ENCODE measurements at regions not wholly inside any gene's neighbourhood (a gene's known extent, or its start where the extent isn't known, plus 50 kb on each side); places are given as distances from the start of the nearest gene placed in this dataset.

DNA sequence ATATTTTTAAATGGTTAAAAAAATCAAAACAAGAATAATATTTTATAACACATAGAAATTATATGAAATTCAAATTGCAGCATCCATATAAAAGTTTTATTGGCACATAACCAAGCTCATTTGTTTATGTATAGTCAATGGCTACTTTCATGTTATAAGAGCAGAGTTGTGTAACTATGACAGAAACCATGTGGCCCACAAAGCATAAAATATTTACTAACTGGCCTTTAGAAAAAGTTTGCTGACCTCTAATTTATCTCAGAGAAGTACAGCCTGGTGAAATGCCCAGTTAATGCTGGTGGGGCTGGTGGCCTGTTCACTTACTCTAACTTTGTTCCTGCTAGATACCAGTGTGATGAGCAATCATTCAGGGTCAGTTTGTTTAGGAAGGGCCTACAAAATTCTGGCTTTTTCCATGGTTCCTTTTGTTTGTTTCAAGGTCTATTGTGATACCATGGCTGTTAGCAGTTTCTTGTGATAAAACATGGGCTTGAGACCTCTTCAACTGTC is 104.6 kb downstream of the PPP1R2C start:
- H3K27ac ChIP-seq (ENCODE audit: control insufficient read depth, insufficient read depth, low read length): no peak overlapping the region
- no peaks in the 10 kb centered on the region for H3K36me3 ChIP-seq (ENCODE audit: control insufficient read depth in 2 of 2, extremely low read depth in 1 of 2, insufficient read depth in 2 of 2, low read length in 2 of 2)
- DNase-seq (ENCODE audit: low read depth, low spot score) (no peak), FAIRE-seq (no peak)
- no peak overlapping the region for H3K9ac ChIP-seq (ENCODE audit: control insufficient read depth, extremely low read depth, insufficient read depth, low read length)
- H3K4me3 ChIP-seq (ENCODE audit: control insufficient read depth in 2 of 3, extremely low read depth in 1 of 3, insufficient read depth in 2 of 3, low read depth in 1 of 3, low read length in 3 of 3): no peak overlapping the region
- TF ChIP-seq EZH2 (IDR thresholded peaks at IDR 0.05; ENCODE audit: low read length): no peak
- no peak for TF ChIP-seq CTCF (optimal IDR thresholded peaks at IDR 0.05 in 1 of 3, IDR thresholded peaks at IDR 0.05 in 1 of 3, conservative IDR thresholded peaks at IDR 0.05 in 1 of 3; ENCODE audit: extremely low read depth in 1 of 3, insufficient read depth in 2 of 3, low read length in 3 of 3)
- H3K9me1 ChIP-seq (ENCODE audit: control insufficient read depth, extremely low read depth, insufficient read depth, low read length): no peaks in the 10 kb centered on the region
- H3K9me3 ChIP-seq (ENCODE audit: control insufficient read depth, low read depth, low read length): no peaks in the 10 kb centered on the region
- H4K20me1 ChIP-seq (ENCODE audit: control insufficient read depth, extremely low read depth, insufficient read depth, low read length): no peaks in the 10 kb centered on the region
- no peaks in the 10 kb centered on the region for H3K4me1 ChIP-seq (ENCODE audit: control insufficient read depth, extremely low read depth, insufficient read depth, low read length)
- no peaks in the 10 kb centered on the region for H3K79me2 ChIP-seq (ENCODE audit: control insufficient read depth, insufficient read depth, low read length)
- no peak overlapping the region for H2AFZ ChIP-seq (ENCODE audit: control insufficient read depth, low read length)
- no peak overlapping the region for H3K4me2 ChIP-seq (ENCODE audit: control insufficient read depth, extremely low read depth, insufficient read depth, low read depth, low read length)
- dilution Hi-C loops (cut with MboI; ENCODE audit: extremely low pct_ligation_motif_present, low sequenced_read_pairs): no loop called here
- no peaks in the 10 kb centered on the region for H3K27me3 ChIP-seq (ENCODE audit: control insufficient read depth, extremely low read depth, insufficient read depth, low read length)

- no peak for FAIRE-seq
- no peak overlapping the region for H2AFZ ChIP-seq (ENCODE audit: control insufficient read depth, low read length)
- dilution Hi-C loops (cut with MboI; ENCODE audit: extremely low pct_ligation_motif_present, low sequenced_read_pairs): no loop called here
Measured at GRCh38 chrX:42664680-42665079, 113.3 kb downstream of the PPP1R2C start.

More at GRCh38 chrX:42664680-42665079, 113.3 kb downstream of the PPP1R2C start:
- H3K9ac ChIP-seq (ENCODE audit: control insufficient read depth, extremely low read depth, insufficient read depth, low read length): no peak overlapping the region
- H3K4me1 ChIP-seq (ENCODE audit: control insufficient read depth, extremely low read depth, insufficient read depth, low read length): no peaks in the 10 kb centered on the region
- TF ChIP-seq EZH2 (IDR thresholded peaks at IDR 0.05; ENCODE audit: low read length) (no peak), CTCF (optimal IDR thresholded peaks at IDR 0.05 in 1 of 3, IDR thresholded peaks at IDR 0.05 in 1 of 3, conservative IDR thresholded peaks at IDR 0.05 in 1 of 3; ENCODE audit: extremely low read depth in 1 of 3, insufficient read depth in 2 of 3, low read length in 3 of 3) (no peak)
- H3K36me3 ChIP-seq (ENCODE audit: control insufficient read depth in 2 of 2, extremely low read depth in 1 of 2, insufficient read depth in 2 of 2, low read length in 2 of 2): no peaks in the 10 kb centered on the region
- no peak overlapping the region for H3K27ac ChIP-seq (ENCODE audit: control insufficient read depth, insufficient read depth, low read length)
- H4K20me1 ChIP-seq (ENCODE audit: control insufficient read depth, extremely low read depth, insufficient read depth, low read length): no peaks in the 10 kb centered on the region
- H3K9me3 ChIP-seq (ENCODE audit: control insufficient read depth, low read depth, low read length): no peaks in the 10 kb centered on the region
- H3K9me1 ChIP-seq (ENCODE audit: control insufficient read depth, extremely low read depth, insufficient read depth, low read length): no peaks in the 10 kb centered on the region
- no peaks in the 10 kb centered on the region for H3K79me2 ChIP-seq (ENCODE audit: control insufficient read depth, insufficient read depth, low read length)
- no peak overlapping the region for H3K4me2 ChIP-seq (ENCODE audit: control insufficient read depth, extremely low read depth, insufficient read depth, low read depth, low read length)
- no peak for DNase-seq (ENCODE audit: low read depth, low spot score)
- no peaks in the 10 kb centered on the region for H3K27me3 ChIP-seq (ENCODE audit: control insufficient read depth, extremely low read depth, insufficient read depth, low read length)
- no peak overlapping the region for H3K4me3 ChIP-seq (ENCODE audit: control insufficient read depth in 2 of 3, extremely low read depth in 1 of 3, insufficient read depth in 2 of 3, low read depth in 1 of 3, low read length in 3 of 3)

Measured in keratinocyte (primary cell).